DMS53 treated with DMSO at 0.1 percent for 48 hours (cell line): ENCODE measurements at regions not wholly inside any gene's neighbourhood (a gene's known extent, or its start where the extent isn't known, plus 50 kb on each side); places are given as distances from the start of the nearest gene placed in this dataset.
A peak's percentile ranks its signal among the peaks of the same experiment; 100 is the strongest.
"Not testable (repeated sequence)": the region's sequence is repeated elsewhere in the genome, so short reads cannot be mapped to it uniquely, and the experiment has no call there.

Experiments
- DNase-seq: peaks from one replicate; lab custom pipeline; 2025; ENCODE audit not compliant: unreplicated experiment; lab: John Stamatoyannopoulos, UW

GRCh38 chr6:120383681-120384080 is 950.6 kb downstream of the TBC1D32 start:
- no peak for DNase-seq

- peak; percentile 33 for DNase-seq
Measured at GRCh38 chr6:120378582-120379220, 955.6 kb downstream of the TBC1D32 start.

- DNase-seq: no peak
Measured at GRCh38 chr6:120373185-120373584, 961.1 kb downstream of the TBC1D32 start.

GRCh38 chr6:120363429-120363828 is 970.9 kb downstream of the TBC1D32 start:
- no peak for DNase-seq

- not testable (repeated sequence) for DNase-seq
Measured at GRCh38 chr6:120358535-120358934, 975.7 kb downstream of the TBC1D32 start.

- no peak for DNase-seq
Measured at GRCh38 chr6:120357447-120357846, 976.8 kb downstream of the TBC1D32 start.

- no peak for DNase-seq
Measured at GRCh38 chr6:120355822-120356221, 978.5 kb downstream of the TBC1D32 start.

- DNase-seq: no peak
Measured at GRCh38 chr6:120354452-120355098, 979.7 kb downstream of the TBC1D32 start.

- DNase-seq: no peak
Measured at GRCh38 chr6:120352491-120352890, 981.8 kb downstream of the TBC1D32 start.

GRCh38 chr6:120348926-120349325 is 985.4 kb downstream of the TBC1D32 start:
- DNase-seq: peak; percentile 46

GRCh38 chr6:120328521-120328920 is 979.0 kb upstream of the MAN1A1 start:
- DNase-seq: no peak

GRCh38 chr6:120320481-120321162 is 971.1 kb upstream of the MAN1A1 start:
- DNase-seq: no peak

DNA sequence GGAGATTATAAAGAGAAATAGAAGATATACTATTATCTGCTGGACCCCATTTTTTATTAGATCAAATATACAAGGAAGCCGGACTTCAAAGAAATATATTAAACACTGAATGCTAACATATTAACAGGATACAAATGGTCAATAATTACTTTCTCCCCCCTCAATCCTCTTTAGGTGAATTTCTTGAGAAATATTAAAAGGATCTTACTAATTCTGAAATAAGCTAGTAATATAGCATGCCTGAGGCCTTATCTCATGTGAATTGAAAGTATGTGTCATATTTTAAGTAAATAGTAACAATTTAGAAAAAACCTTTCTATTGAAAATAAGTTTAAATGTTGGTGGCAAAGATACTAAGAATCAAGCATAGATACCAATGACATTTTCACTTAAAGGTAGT is 954.7 kb upstream of the MAN1A1 start:
- no peak for DNase-seq

DNA sequence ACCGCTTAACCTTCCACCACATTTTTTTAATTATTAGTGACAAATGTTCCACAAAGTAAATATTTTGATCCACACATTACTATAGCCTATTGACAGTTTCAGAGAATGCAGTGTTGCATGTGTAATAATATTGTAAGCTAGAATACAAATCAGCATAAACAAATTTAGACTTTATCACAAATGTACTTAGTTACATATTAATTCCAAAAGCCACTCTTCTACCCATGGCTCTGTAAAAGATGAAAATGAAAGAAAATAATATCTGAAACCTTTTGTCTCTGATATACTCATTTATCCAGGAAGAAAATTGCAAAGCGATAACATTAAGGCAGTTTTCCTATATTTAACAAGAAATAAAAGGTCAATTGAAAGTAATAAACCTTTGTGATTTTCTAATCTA is 954.0 kb upstream of the MAN1A1 start:
- DNase-seq: no peak

GRCh38 chr6:120302041-120302440 is 952.5 kb upstream of the MAN1A1 start:
- no peak for DNase-seq

DNA sequence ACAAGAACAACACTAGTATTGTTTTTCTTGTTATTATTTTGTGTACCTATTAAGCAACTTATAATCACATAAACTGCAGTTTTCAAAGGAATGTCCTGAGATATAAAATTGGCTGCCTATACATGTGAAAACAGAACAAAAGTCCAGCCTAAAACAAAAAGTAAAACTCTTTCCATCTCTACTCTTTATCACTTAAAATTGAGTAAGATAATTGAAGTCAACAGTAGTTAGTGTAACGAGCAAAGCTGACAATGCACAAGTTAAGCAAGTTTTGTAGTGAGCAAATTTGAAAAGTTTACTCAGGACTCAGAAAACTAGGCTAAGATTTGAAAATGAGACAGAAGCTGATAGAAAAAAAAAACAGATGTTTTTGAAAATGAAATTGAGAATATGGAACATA is 941.4 kb upstream of the MAN1A1 start:
- DNase-seq: no peak

- DNase-seq: no peak
Measured at GRCh38 chr6:120282005-120282404, 932.4 kb upstream of the MAN1A1 start.

- no peak for DNase-seq
Measured at GRCh38 chr6:120279466-120280167, 930.1 kb upstream of the MAN1A1 start.

- DNase-seq: no peak
Measured at GRCh38 chr6:120278689-120279396, 929.3 kb upstream of the MAN1A1 start.

- no peak for DNase-seq
Measured at GRCh38 chr6:120274547-120274946, 925.0 kb upstream of the MAN1A1 start.

DNA sequence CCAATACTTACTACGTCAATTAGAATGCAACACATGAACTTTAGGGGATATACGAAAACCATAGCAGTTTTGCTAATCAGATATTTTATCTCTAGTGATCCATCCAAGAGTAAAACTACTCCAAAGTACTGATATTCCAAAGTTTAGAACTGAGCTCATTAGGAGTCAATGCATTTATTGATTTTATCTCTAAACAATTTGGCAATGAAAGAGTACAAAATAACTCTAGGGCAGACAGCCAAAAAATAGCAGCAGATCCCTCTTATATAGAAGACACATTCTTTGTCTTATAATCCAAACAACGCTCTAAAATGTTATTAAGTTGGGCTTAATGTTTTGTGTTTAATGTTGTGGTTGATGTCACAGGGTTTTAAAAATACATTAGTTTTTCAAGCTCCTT is 923.9 kb upstream of the MAN1A1 start:
- no peak for DNase-seq
